Liver (tissue), 7 donors: ENCODE measurements at regions not wholly inside any gene's neighbourhood (a gene's known extent, or its start where the extent isn't known, plus 50 kb on each side); places are given as distances from the start of the nearest gene placed in this dataset.

Source experiments
- DNase-seq: peaks from one replicate; pipeline ENCODE4 v3.0.0-alpha.2; 2017; ENCODE audit warnings: low spot score
- H3K27ac ChIP-seq, 2 donors: one replicate each; pipeline ENCODE4 v1.7.0; 2013; ENCODE audit warnings: inconsistent platforms in 2 of 2, low read length in 2 of 2, control low read depth in 1 of 2, low read depth in 1 of 2, mild to moderate bottlenecking in 1 of 2
- H3K27me3 ChIP-seq, 4 donors: one replicate each; pipeline versions ENCODE4 v1.6.1 to v1.7.0; 2013; ENCODE audit warnings: low read length in 3 of 4, inconsistent platforms in 1 of 4, mild to moderate bottlenecking in 1 of 4, moderate library complexity in 1 of 4; ENCODE audit not compliant: control insufficient read depth in 4 of 4, insufficient read depth in 4 of 4
- H3K36me3 ChIP-seq, 4 donors: one replicate each; pipeline versions ENCODE4 v1.6.1 to v1.7.0; 2013; ENCODE audit warnings: low read length in 3 of 4, mild to moderate bottlenecking in 3 of 4, low read depth in 1 of 4, moderate library complexity in 1 of 4; ENCODE audit not compliant: control insufficient read depth in 4 of 4, insufficient read depth in 3 of 4
- H3K4me1 ChIP-seq, 4 donors: one replicate each; pipeline versions ENCODE4 v1.6.1 to v1.7.0; 2013; ENCODE audit warnings: low read length in 3 of 4, mild to moderate bottlenecking in 3 of 4, moderate library complexity in 1 of 4; ENCODE audit not compliant: control insufficient read depth in 4 of 4, insufficient read depth in 4 of 4
- H3K4me3 ChIP-seq, 3 donors: one replicate each; pipeline versions ENCODE4 v1.6.1 to v1.7.0; 2013; ENCODE audit warnings: low read length in 3 of 3, control low read depth in 1 of 3, low read depth in 1 of 3, mild to moderate bottlenecking in 1 of 3
- H3K9ac ChIP-seq, 2 donors: one replicate each; pipeline ENCODE4 v1.7.0; 2013; ENCODE audit warnings: low read length in 2 of 2, mild to moderate bottlenecking in 2 of 2, moderate library complexity in 2 of 2, control low read depth in 1 of 2, low read depth in 1 of 2
- H3K9me3 ChIP-seq, 4 donors: one replicate each; pipeline versions ENCODE4 v1.6.1 to v1.7.0; 2013; ENCODE audit warnings: low read length in 3 of 4; ENCODE audit not compliant: control insufficient read depth in 4 of 4
- ATF3 ChIP-seq: IDR thresholded peaks from 2 replicates; pipeline ENCODE4 v1.6.1; 2016; ENCODE audit warnings: antibody characterized with exemption
- GABPA ChIP-seq, 2 donors: IDR thresholded peaks in 1 of 2; conservative IDR thresholded peaks in 1 of 2; 2 replicates each; pipeline ENCODE4 v1.6.1; 2016; ENCODE audit warnings: antibody characterized with exemption in 2 of 2, mild to moderate bottlenecking in 1 of 2, moderate library complexity in 1 of 2
- HNF4A ChIP-seq, 2 donors: conservative IDR thresholded peaks; 2 replicates each; pipeline ENCODE4 v1.6.1; 2016; ENCODE audit warnings: antibody characterized with exemption in 2 of 2, mild to moderate bottlenecking in 2 of 2
- HNF4G ChIP-seq: IDR thresholded peaks from 2 replicates; pipeline ENCODE4 v1.6.1; 2016; ENCODE audit warnings: antibody characterized with exemption
- JUND ChIP-seq, 2 donors: IDR thresholded peaks; 2 replicates each; pipeline ENCODE4 v1.6.1; 2016; ENCODE audit warnings: antibody characterized with exemption in 2 of 2
- MAX ChIP-seq: IDR thresholded peaks from 2 replicates; pipeline ENCODE4 v1.6.1; 2016; ENCODE audit warnings: antibody characterized with exemption
- RXRA ChIP-seq, 2 donors: IDR thresholded peaks; 2 replicates each; pipeline ENCODE4 v1.6.1; 2017 to 2018; ENCODE audit warnings: antibody characterized with exemption in 2 of 2, mild to moderate bottlenecking in 1 of 2
- SP1 ChIP-seq: IDR thresholded peaks from 2 replicates; pipeline ENCODE4 v1.6.1; 2018; ENCODE audit warnings: antibody characterized with exemption, mild to moderate bottlenecking
- TAF1 ChIP-seq: conservative IDR thresholded peaks from 2 replicates; pipeline ENCODE4 v1.6.1; 2016; ENCODE audit warnings: antibody characterized with exemption, mild to moderate bottlenecking
- YY1 ChIP-seq: IDR thresholded peaks from 2 replicates; pipeline ENCODE4 v1.6.1; 2016; ENCODE audit warnings: antibody characterized with exemption, mild to moderate bottlenecking
- ZBTB33 ChIP-seq: IDR thresholded peaks from 2 replicates; pipeline ENCODE4 v1.6.1; 2016; ENCODE audit warnings: antibody characterized with exemption
- WGBS: extraction: QIAGEN DNeasy Blood & Tissue Kit; methylation state at CpG from one replicate; pipeline ENCODE4 v1.1.7; 2013; 5-methylcytosine and 5-hydroxymethylcytosine counted together
- donor health status: healthy.
- donor health status: healthy.
- donor health status: healthy.
- donor health status: healthy.

GRCh38 chr22:46097268-46097900 lies 52.9 kb upstream of the PPARA start:
- Histone ChIP-seq H3K9ac (no peak overlapping the region), H3K9me3 (no peaks in the 10 kb centered on the region), H3K27me3 (no peaks in the 10 kb centered on the region), H3K36me3 (peaks cover 5 to 30% (median 13%) of the 10 kb centered on the region in 4 donors), H3K4me1 (peaks cover 1 to 21% (median 11%) of the 10 kb centered on the region in 4 donors), H3K27ac (no peak overlapping the region), H3K4me3 (no peak overlapping the region)
- 87% methylated on average over 13 of the region's 13 CpGs for WGBS
- no peak for TF ChIP-seq MAX
- TF ChIP-seq GABPA (IDR thresholded peaks at IDR 0.05 in 1 of 2, conservative IDR thresholded peaks at IDR 0.05 in 1 of 2) = no peak
- TF ChIP-seq SP1 = no peak
- no peak for TF ChIP-seq RXRA (IDR thresholded peaks at IDR 0.05)
- no peak for TF ChIP-seq YY1
- TF ChIP-seq HNF4G = no peak
- no peak for TF ChIP-seq ZBTB33
- no peak for DNase-seq

GRCh38 chr22:46098525-46099475 lies 51.5 kb upstream of the PPARA start:
- TF ChIP-seq HNF4A (conservative IDR thresholded peaks at IDR 0.05) (no peak), TAF1 (no peak), MAX (no peak), ZBTB33 (no peak), JUND (IDR thresholded peaks at IDR 0.05) (no peak), SP1 (no peak), YY1 (no peak), ATF3 (no peak)
- Histone ChIP-seq H3K9ac (no peak overlapping the region), H3K4me1 (peaks cover 5 to 28% (median 20%) of the 10 kb centered on the region in 4 donors), H3K36me3 (peaks cover 5 to 30% (median 14%) of the 10 kb centered on the region in 4 donors), H3K27ac (no peak overlapping the region), H3K9me3 (no peaks in the 10 kb centered on the region), H3K4me3 (no peak overlapping the region), H3K27me3 (no peaks in the 10 kb centered on the region)
- DNase-seq = no peak
- WGBS = 90% methylated on average over 31 of the region's 31 CpGs
